Neural cell (in vitro differentiated cells): ENCODE measurements at regions not wholly inside any gene's neighbourhood (a gene's known extent, or its start where the extent isn't known, plus 50 kb on each side); places are given as distances from the start of the nearest gene placed in this dataset.

Experiments used
- H2AFZ ChIP-seq: fragments of 200-600, 300-800 bp; sonication (generic), shearing (Covaris generic); 2 replicates; pipeline ENCODE4 v1.6.0; 2014; ENCODE audit warnings: low read depth, mild to moderate bottlenecking, antibody characterized with exemption, low read length, moderate library complexity
- H3F3A ChIP-seq: fragments of 200-600 bp; shearing (Covaris generic); 2 replicates; pipeline ENCODE4 v1.6.1; 2016; ENCODE audit warnings: mild to moderate bottlenecking, moderate library complexity, mixed read lengths, antibody characterized with exemption, low read length; ENCODE audit not compliant: insufficient read depth, poor library complexity, severe bottlenecking
- H3K27ac ChIP-seq: fragments of 200-600, 300-800 bp; sonication (generic), shearing (Covaris generic); 2 replicates; pipeline ENCODE4 v1.5.1; 2014; ENCODE audit warnings: mild to moderate bottlenecking, low read length, moderate library complexity
- H3K27me3 ChIP-seq: fragments of 300-800, 200-600 bp; sonication (generic), shearing (Covaris generic); 2 replicates; pipeline ENCODE4 v1.6.0; 2014; ENCODE audit warnings: mild to moderate bottlenecking, low read depth, low read length, moderate library complexity; ENCODE audit not compliant: insufficient read depth
- H3K36me3 ChIP-seq: fragments of 300-800, 200-600 bp; sonication (generic), shearing (Covaris generic); 2 replicates; pipeline ENCODE4 v1.5.1; 2014; ENCODE audit warnings: mild to moderate bottlenecking, antibody characterized with exemption, low read length, moderate library complexity; ENCODE audit not compliant: insufficient read depth
- H3K4me2 ChIP-seq: fragments of 300-800, 200-600 bp; sonication (generic), shearing (Covaris generic); 2 replicates; pipeline ENCODE4 v1.6.0; 2014; ENCODE audit warnings: mild to moderate bottlenecking, low read length
- H3K4me3 ChIP-seq: fragments of 300-800, 200-600 bp; sonication (generic), shearing (Covaris generic); 2 replicates; pipeline ENCODE4 v1.5.1; 2014; ENCODE audit warnings: mild to moderate bottlenecking, low read length, moderate library complexity
- H3K79me2 ChIP-seq: fragments of 200-600 bp; shearing (Covaris generic); replicated peaks from 2 replicates; pipeline ENCODE4 v1.6.0; 2014; ENCODE audit warnings: mild to moderate bottlenecking, low read length, moderate library complexity; ENCODE audit not compliant: insufficient read depth
- H3K9ac ChIP-seq: fragments of 300-800, 200-600 bp; sonication (generic), shearing (Covaris generic); 2 replicates; pipeline ENCODE4 v1.6.1; 2016; ENCODE audit warnings: mild to moderate bottlenecking, low read length, mixed read lengths
- H3K9me2 ChIP-seq: fragments of 200-600 bp; shearing (Covaris generic); 2 replicates; pipeline ENCODE4 v1.6.1; 2016; ENCODE audit warnings: mild to moderate bottlenecking, low read length, mixed read lengths; ENCODE audit not compliant: insufficient read depth
- H3K9me3 ChIP-seq: fragments of 200-600, 300-800 bp; sonication (generic), shearing (Covaris generic); 2 replicates; pipeline ENCODE4 v1.6.1; 2016; ENCODE audit warnings: mild to moderate bottlenecking, mixed run types, low read length, moderate library complexity, mixed read lengths
- H4K20me1 ChIP-seq: fragments of 200-600 bp; shearing (Covaris generic); 2 replicates; pipeline ENCODE4 v1.6.1; 2016; ENCODE audit warnings: mild to moderate bottlenecking, mixed run types; ENCODE audit not compliant: insufficient read depth
- CTCF ChIP-seq: fragments of 450-650 bp; IDR thresholded peaks from 2 replicates; pipeline ENCODE4 v1.5.1; 2014; ENCODE audit warnings: antibody characterized with exemption, mild to moderate bottlenecking, moderate library complexity; ENCODE audit not compliant: poor library complexity, severe bottlenecking
- EP300 ChIP-seq: fragments of 450-650 bp; conservative IDR thresholded peaks from 2 replicates; pipeline ENCODE4 v1.6.1; 2014; ENCODE audit warnings: antibody characterized with exemption, mild to moderate bottlenecking, moderate library complexity; ENCODE audit not compliant: poor library complexity, severe bottlenecking
- EZH2 ChIP-seq: fragments of 200-600, 300-800 bp; shearing (Covaris generic), sonication (generic); IDR thresholded peaks from 2 replicates; pipeline ENCODE4 v1.6.1; 2014; ENCODE audit warnings: antibody characterized with exemption, low read length, borderline replicate concordance, mild to moderate bottlenecking; ENCODE audit not compliant: insufficient read depth, poor library complexity, severe bottlenecking
- MXI1 ChIP-seq: fragments of 450-650 bp; conservative IDR thresholded peaks from 2 replicates; pipeline ENCODE4 v1.6.1; 2014; ENCODE audit warnings: antibody characterized with exemption, mild to moderate bottlenecking; ENCODE audit not compliant: poor library complexity, severe bottlenecking
- POLR2AphosphoS5 ChIP-seq: IDR thresholded peaks from 2 replicates; pipeline ENCODE4 v1.6.1; 2012
- RAD21 ChIP-seq: fragments of 450-650 bp; conservative IDR thresholded peaks from 2 replicates; pipeline ENCODE4 v1.6.1; 2014; ENCODE audit warnings: antibody characterized with exemption, mild to moderate bottlenecking, moderate library complexity
- REST ChIP-seq: IDR thresholded peaks from 2 replicates; pipeline ENCODE4 v1.6.1; 2012; ENCODE audit warnings: borderline replicate concordance
- SMC3 ChIP-seq: fragments of 450-650 bp; conservative IDR thresholded peaks from 2 replicates; pipeline ENCODE4 v1.6.1; 2014; ENCODE audit warnings: antibody characterized with exemption, mild to moderate bottlenecking, moderate library complexity; ENCODE audit not compliant: poor library complexity
- TAF1 ChIP-seq: IDR thresholded peaks from 2 replicates; pipeline ENCODE4 v1.6.1; 2012; ENCODE audit warnings: low read depth

- no peak overlapping the region for H2AFZ ChIP-seq
- no peaks in the 10 kb centered on the region for H3F3A ChIP-seq
- no peak overlapping the region for H3K9ac ChIP-seq
- no peaks in the 10 kb centered on the region for H3K79me2 ChIP-seq
- TF ChIP-seq EP300 = no peak
- no peak for TF ChIP-seq CTCF
- no peaks in the 10 kb centered on the region for H3K9me3 ChIP-seq
- H4K20me1 ChIP-seq = no peaks in the 10 kb centered on the region
- H3K4me3 ChIP-seq = no peak overlapping the region
- H3K4me2 ChIP-seq = no peak overlapping the region
- H3K9me2 ChIP-seq = no peaks in the 10 kb centered on the region
- H3K27ac ChIP-seq = no peak overlapping the region
- H3K27me3 ChIP-seq = no peaks in the 10 kb centered on the region
- H3K36me3 ChIP-seq = no peaks in the 10 kb centered on the region
Measured at GRCh38 chrX:1002611-1003010, 209.8 kb downstream of the CRLF2 start.

- no peak overlapping the region for H2AFZ ChIP-seq
- H3K27ac ChIP-seq = no peak overlapping the region
- H3K4me3 ChIP-seq = no peak overlapping the region
- no peak overlapping the region for H3K9ac ChIP-seq
- no peaks in the 10 kb centered on the region for H3F3A ChIP-seq
- H3K9me3 ChIP-seq = no peaks in the 10 kb centered on the region
- no peaks in the 10 kb centered on the region for H3K9me2 ChIP-seq
- H3K27me3 ChIP-seq = no peaks in the 10 kb centered on the region
- no peak overlapping the region for H3K4me2 ChIP-seq
- TF ChIP-seq REST (no peak), CTCF (no peak), POLR2AphosphoS5 (no peak), MXI1 (no peak), RAD21 (no peak), TAF1 (no peak), SMC3 (no peak), EP300 (no peak), EZH2 (no peak)
- no peaks in the 10 kb centered on the region for H3K79me2 ChIP-seq
- H3K36me3 ChIP-seq = no peaks in the 10 kb centered on the region
- H4K20me1 ChIP-seq = no peaks in the 10 kb centered on the region
Measured at GRCh38 chrX:997631-998137, 214.8 kb downstream of the CRLF2 start.
